Left lung (tissue), 4 donors: ENCODE measurements at regions not wholly inside any gene's neighbourhood (a gene's known extent, or its start where the extent isn't known, plus 50 kb on each side); places are given as distances from the start of the nearest gene placed in this dataset.

Source experiments
- ATAC-seq: fragments of 200-7000 bp; cut with Tn5 transposase; one replicate; pipeline ENCODE4 v1.9.1; 2020; ENCODE audit warnings: moderate library complexity
- DNase-seq, 4 donors: peaks; one replicate each; pipeline ENCODE4 v3.0.0-alpha.2; 2013 to 2020
- H3K27ac ChIP-seq, 2 donors: fragments of 200-600 bp; sonication (generic) in 1 of 2; one replicate each; pipeline versions ENCODE4 v1.5.0 to v1.8.0; 2020 to 2021
- H3K27me3 ChIP-seq, 2 donors: fragments of 200-600 bp; sonication (generic) in 1 of 2; one replicate each; pipeline versions ENCODE4 v1.5.0 to v1.8.0; 2020 to 2021
- H3K36me3 ChIP-seq, 2 donors: fragments of 200-600 bp; sonication (generic) in 1 of 2; one replicate each; pipeline versions ENCODE4 v1.5.0 to v1.8.0; 2020 to 2021
- H3K4me1 ChIP-seq, 2 donors: fragments of 200-600 bp; one replicate each; pipeline ENCODE4 v1.8.0; 2021
- H3K4me3 ChIP-seq, 2 donors: fragments of 200-600 bp; sonication (generic) in 1 of 2; one replicate each; pipeline versions ENCODE4 v1.5.0 to v1.8.0; 2020 to 2021; ENCODE audit warnings: mild to moderate bottlenecking in 1 of 2
- H3K9me3 ChIP-seq, 2 donors: fragments of 200-600 bp; sonication (generic) in 1 of 2; one replicate each; pipeline versions ENCODE4 v1.5.0 to v1.8.0; 2020 to 2021
- CTCF ChIP-seq, 2 donors: fragments of 200-600 bp; sonication (generic) in 1 of 2; IDR thresholded peaks; one replicate each; pipeline versions ENCODE4 v1.5.0 to v1.8.0; 2021; ENCODE audit warnings: antibody characterized with exemption in 2 of 2
- intact Hi-C, 2 donors: fragments of 100-400 bp; cut with DNase I; formaldehyde crosslinking; loops; one replicate each; pipeline versions ENCODE4 v1.11.2 to v1.14.2; 2022
- donor health status: DM: no; HTN: yes; CAD: no.
- donor health status: DM: no; HTN: no; CAD: no.

- DNase-seq (no peak), ATAC-seq (no peak)
- no peak overlapping the region for H3K4me3 ChIP-seq
- H3K4me1 ChIP-seq = no peaks in the 10 kb centered on the region
- H3K36me3 ChIP-seq = no peaks in the 10 kb centered on the region
- intact Hi-C loops = no loop called here
- peaks cover 0 to 2% of the 10 kb centered on the region in 2 donors for H3K9me3 ChIP-seq
- H3K27me3 ChIP-seq = no peaks in the 10 kb centered on the region
- H3K27ac ChIP-seq = no peak overlapping the region
- no peak for TF ChIP-seq CTCF (IDR thresholded peaks at IDR 0.05)
These were observed 178.4 kb upstream of the SYNDIG1 start for GRCh38 chr20:24291014-24291413.

- intact Hi-C loops = no loop called here
- H3K27ac ChIP-seq = no peak overlapping the region
- no peaks in the 10 kb centered on the region for H3K36me3 ChIP-seq
- H3K9me3 ChIP-seq = peaks cover 0 to 2% of the 10 kb centered on the region in 2 donors
- no peaks in the 10 kb centered on the region for H3K27me3 ChIP-seq
- no peak for DNase-seq
- no peak for TF ChIP-seq CTCF (IDR thresholded peaks at IDR 0.05)
- ATAC-seq = no peak
- H3K4me3 ChIP-seq = no peak overlapping the region
- H3K4me1 ChIP-seq = no peaks in the 10 kb centered on the region
These were observed 179.5 kb upstream of the SYNDIG1 start for GRCh38 chr20:24289737-24290481.

- Histone ChIP-seq H3K4me3 (no peak overlapping the region), H3K27ac (no peak overlapping the region), H3K27me3 (no peaks in the 10 kb centered on the region), H3K9me3 (peaks cover 0 to 2% of the 10 kb centered on the region in 2 donors), H3K4me1 (no peaks in the 10 kb centered on the region), H3K36me3 (no peaks in the 10 kb centered on the region)
- intact Hi-C loops = no loop called here
- ATAC-seq (no peak), DNase-seq (peak in 1 of 4 donors; percentile 7)
- TF ChIP-seq CTCF (IDR thresholded peaks at IDR 0.05) = no peak
These were observed 186.2 kb upstream of the SYNDIG1 start for GRCh38 chr20:24283186-24283585.

- H3K4me3 ChIP-seq = no peak overlapping the region
- intact Hi-C loops = no loop called here
- H3K4me1 ChIP-seq = no peaks in the 10 kb centered on the region
- no peak for TF ChIP-seq CTCF (IDR thresholded peaks at IDR 0.05)
- H3K9me3 ChIP-seq = peaks cover 0 to 12% of the 10 kb centered on the region in 2 donors
- DNase-seq (peak in 1 of 4 donors; percentile 19), ATAC-seq (no peak)
- H3K27ac ChIP-seq = no peak overlapping the region
- no peaks in the 10 kb centered on the region for H3K36me3 ChIP-seq
- no peaks in the 10 kb centered on the region for H3K27me3 ChIP-seq
These were observed 192.2 kb upstream of the SYNDIG1 start for GRCh38 chr20:24277196-24277595.

- H3K36me3 ChIP-seq = no peaks in the 10 kb centered on the region
- H3K4me1 ChIP-seq = no peaks in the 10 kb centered on the region
- H3K27me3 ChIP-seq = no peaks in the 10 kb centered on the region
- no peak overlapping the region for H3K27ac ChIP-seq
- H3K9me3 ChIP-seq = peaks cover 0 to 19% of the 10 kb centered on the region in 2 donors
- intact Hi-C loops = no loop called here
- H3K4me3 ChIP-seq = no peak overlapping the region
- ATAC-seq = no peak
- no peak for TF ChIP-seq CTCF (IDR thresholded peaks at IDR 0.05)
- DNase-seq = no peak
These were observed 193.3 kb upstream of the SYNDIG1 start for GRCh38 chr20:24275946-24276705.
